Right lobe of liver (tissue), 6 donors: ENCODE measurements at regions not wholly inside any gene's neighbourhood (a gene's known extent, or its start where the extent isn't known, plus 50 kb on each side); places are given as distances from the start of the nearest gene placed in this dataset.

Experiments
- ATAC-seq, 4 donors: fragments of 200-7000 bp; cut with Tn5 transposase; one replicate each; pipeline ENCODE4 v1.9.1; 2020; ENCODE audit warnings: mild to moderate bottlenecking in 4 of 4, moderate library complexity in 4 of 4
- DNase-seq, 3 donors: peaks; one replicate each; pipeline ENCODE4 v3.0.0-alpha.2; 2020
- H3K27ac ChIP-seq, 3 donors: fragments of 200-600 bp; one replicate each; pipeline ENCODE4 v1.8.0; 2022
- H3K27me3 ChIP-seq, 2 donors: fragments of 200-600 bp; one replicate each; pipeline ENCODE4 v1.8.0; 2022
- H3K36me3 ChIP-seq, 4 donors: fragments of 200-600 bp; sonication (generic) in 1 of 4; one replicate each; pipeline versions ENCODE4 v1.5.1 to v1.8.0; 2017 to 2022; ENCODE audit warnings: control low read depth in 1 of 4
- H3K4me1 ChIP-seq, 4 donors: fragments of 200-600 bp; sonication (generic) in 1 of 4; one replicate each; pipeline versions ENCODE4 v1.5.1 to v1.8.0; 2017 to 2022; ENCODE audit warnings: control low read depth in 1 of 4
- H3K4me3 ChIP-seq, 3 donors: fragments of 200-600 bp; one replicate each; pipeline ENCODE4 v1.8.0; 2022
- H3K9me3 ChIP-seq, 4 donors: fragments of 200-600 bp; sonication (generic) in 1 of 4; one replicate each; pipeline versions ENCODE4 v1.5.1 to v1.8.0; 2017 to 2022; ENCODE audit warnings: control low read depth in 1 of 4
- POLR2A ChIP-seq: fragments of 450-650 bp; IDR thresholded peaks from one replicate; pipeline ENCODE4 v1.6.1; 2017; ENCODE audit warnings: antibody characterized with exemption, mild to moderate bottlenecking
- WGBS: methylation state at CpG from one replicate; pipeline ENCODE4 v1.1.6; 2018; ENCODE audit warnings: low coverage, low lambda C conversion rate; ENCODE audit not compliant: insufficient coverage; ENCODE audit errors: missing lambda C conversion rate; 5-methylcytosine and 5-hydroxymethylcytosine counted together
- intact Hi-C, 2 donors: fragments of 100-400 bp; cut with DNase I; formaldehyde crosslinking; loops; one replicate each; pipeline versions ENCODE4 v1.11.2 to v1.14.1; 2022
- TF ChIP-seq, protein P1 (sequence below), 4 donors: fragments of 200-600 bp in 3 of 4; fragments of 450-650 bp in 1 of 4; IDR thresholded peaks; one replicate each; pipeline versions ENCODE4 v1.5.1 to v1.8.0; 2016 to 2022; ENCODE audit warnings: antibody characterized with exemption in 4 of 4, mild to moderate bottlenecking in 2 of 4
- donor health status: DM: no; HTN: yes; CAD: no.
- donor health status: DM: no; HTN: no; CAD: no.
- donor health status: DM: no; HTN: no; CAD: no.
- donor health status: DM: no; HTN: yes; CAD: no.
- donor health status: DM: no; HTN: yes; CAD: no.

DNA sequence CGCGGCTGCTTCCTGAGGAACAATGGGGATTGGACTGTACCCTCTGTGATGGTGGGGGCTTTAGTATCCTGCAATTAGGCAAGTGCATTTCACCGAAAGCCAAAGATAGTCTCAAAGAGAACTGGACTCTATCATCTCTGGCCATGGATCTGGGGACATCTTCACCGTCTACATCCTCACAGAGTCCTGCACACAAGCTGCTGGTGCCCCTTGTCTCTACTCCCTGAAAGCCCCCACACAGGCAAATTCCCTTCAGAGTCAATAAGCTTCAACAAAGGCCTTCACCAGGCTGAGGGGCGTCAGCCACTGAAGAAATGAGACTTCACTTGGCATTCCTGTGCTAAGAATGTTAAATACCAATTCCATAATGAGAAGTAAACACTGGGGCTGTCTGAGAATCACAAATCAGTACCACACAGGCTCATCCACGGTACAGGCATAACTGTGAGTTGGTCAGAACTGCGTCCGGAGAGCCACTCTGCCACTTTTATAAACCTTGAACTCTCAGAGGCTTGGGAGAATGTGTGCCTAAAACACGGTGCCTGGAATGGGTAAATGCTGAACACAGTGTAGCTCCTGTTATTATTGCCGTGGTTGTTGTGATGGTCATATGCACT, 432.7 kb downstream of the ZNF521 start:
- WGBS, result 48% methylated on average over 8 of the region's 10 CpGs

DNA sequence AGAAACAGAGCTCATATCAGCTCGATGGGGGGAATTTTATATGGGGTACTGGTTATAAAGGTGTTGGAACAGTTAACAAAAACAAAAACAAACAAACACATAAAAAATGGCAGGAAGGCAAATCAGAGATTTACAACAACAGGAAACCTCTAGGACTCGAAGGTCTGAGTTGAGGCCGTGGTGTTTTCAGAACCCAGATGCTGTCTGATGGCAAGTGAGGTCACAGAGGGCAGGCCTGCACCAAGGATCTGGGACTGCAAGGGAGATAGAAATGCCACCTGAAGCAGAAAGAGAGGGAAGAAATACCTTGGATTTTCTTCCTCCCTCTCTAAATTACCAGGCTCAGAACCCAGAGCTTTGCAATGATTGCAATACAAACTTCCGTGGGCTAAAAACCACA, 429.5 kb downstream of the ZNF521 start:
- no peak for DNase-seq
- TF ChIP-seq, protein P1, sequence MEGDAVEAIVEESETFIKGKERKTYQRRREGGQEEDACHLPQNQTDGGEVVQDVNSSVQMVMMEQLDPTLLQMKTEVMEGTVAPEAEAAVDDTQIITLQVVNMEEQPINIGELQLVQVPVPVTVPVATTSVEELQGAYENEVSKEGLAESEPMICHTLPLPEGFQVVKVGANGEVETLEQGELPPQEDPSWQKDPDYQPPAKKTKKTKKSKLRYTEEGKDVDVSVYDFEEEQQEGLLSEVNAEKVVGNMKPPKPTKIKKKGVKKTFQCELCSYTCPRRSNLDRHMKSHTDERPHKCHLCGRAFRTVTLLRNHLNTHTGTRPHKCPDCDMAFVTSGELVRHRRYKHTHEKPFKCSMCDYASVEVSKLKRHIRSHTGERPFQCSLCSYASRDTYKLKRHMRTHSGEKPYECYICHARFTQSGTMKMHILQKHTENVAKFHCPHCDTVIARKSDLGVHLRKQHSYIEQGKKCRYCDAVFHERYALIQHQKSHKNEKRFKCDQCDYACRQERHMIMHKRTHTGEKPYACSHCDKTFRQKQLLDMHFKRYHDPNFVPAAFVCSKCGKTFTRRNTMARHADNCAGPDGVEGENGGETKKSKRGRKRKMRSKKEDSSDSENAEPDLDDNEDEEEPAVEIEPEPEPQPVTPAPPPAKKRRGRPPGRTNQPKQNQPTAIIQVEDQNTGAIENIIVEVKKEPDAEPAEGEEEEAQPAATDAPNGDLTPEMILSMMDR (IDR thresholded peaks at IDR 0.05), result no peak
- TF ChIP-seq POLR2A, result no peak
- Histone ChIP-seq H3K4me3 (no peak overlapping the region), H3K9me3 (no peaks in the 10 kb centered on the region), H3K27me3 (no peaks in the 10 kb centered on the region), H3K36me3 (no peaks in the 10 kb centered on the region), H3K27ac (no peak overlapping the region), H3K4me1 (no peaks in the 10 kb centered on the region)
- ATAC-seq, result no peak
- 34% methylated on average over 4 of the region's 4 CpGs for WGBS
- intact Hi-C loops, result no loop called here

More for the DNA sequence above, 432.7 kb downstream of the ZNF521 start:
- Histone ChIP-seq H3K27ac (no peak overlapping the region), H3K4me3 (no peak overlapping the region), H3K4me1 (no peaks in the 10 kb centered on the region), H3K36me3 (no peaks in the 10 kb centered on the region), H3K9me3 (no peaks in the 10 kb centered on the region), H3K27me3 (no peaks in the 10 kb centered on the region)
- ATAC-seq, result no peak
- TF ChIP-seq, protein P1 (IDR thresholded peaks at IDR 0.05), result no peak
- no peak for TF ChIP-seq POLR2A
- DNase-seq, result no peak
- intact Hi-C loops, result no loop called here

DNA sequence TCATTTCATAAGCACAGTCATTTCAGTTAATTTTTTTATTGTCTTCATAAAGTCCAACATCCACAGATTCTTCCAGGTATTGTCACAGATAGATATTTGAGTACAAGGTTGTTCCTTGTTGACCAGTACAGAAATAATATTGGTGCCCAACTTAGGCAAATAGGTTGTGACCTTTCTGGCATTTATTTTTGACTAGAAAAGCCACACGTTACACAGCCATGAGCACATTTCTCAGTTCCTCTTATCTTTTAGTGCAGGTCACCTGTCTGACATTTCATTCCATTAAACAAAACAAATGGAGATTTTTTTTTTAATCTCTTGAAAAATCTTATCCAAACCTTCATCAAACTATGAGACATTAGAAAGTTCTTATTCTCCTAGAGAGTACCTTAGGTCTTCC, 428.8 kb downstream of the ZNF521 start:
- no peak overlapping the region for H3K27ac ChIP-seq
- intact Hi-C loops, result no loop called here
- H3K36me3 ChIP-seq, result no peaks in the 10 kb centered on the region
- H3K27me3 ChIP-seq, result no peaks in the 10 kb centered on the region
- no peak for DNase-seq
- H3K4me3 ChIP-seq, result no peak overlapping the region
- H3K4me1 ChIP-seq, result no peaks in the 10 kb centered on the region
- TF ChIP-seq, protein P1 (IDR thresholded peaks at IDR 0.05), result no peak
- no peak for TF ChIP-seq POLR2A
- no peaks in the 10 kb centered on the region for H3K9me3 ChIP-seq
- no peak for ATAC-seq
- WGBS, result 9% methylated on average over 1 of the region's 1 CpG

DNA sequence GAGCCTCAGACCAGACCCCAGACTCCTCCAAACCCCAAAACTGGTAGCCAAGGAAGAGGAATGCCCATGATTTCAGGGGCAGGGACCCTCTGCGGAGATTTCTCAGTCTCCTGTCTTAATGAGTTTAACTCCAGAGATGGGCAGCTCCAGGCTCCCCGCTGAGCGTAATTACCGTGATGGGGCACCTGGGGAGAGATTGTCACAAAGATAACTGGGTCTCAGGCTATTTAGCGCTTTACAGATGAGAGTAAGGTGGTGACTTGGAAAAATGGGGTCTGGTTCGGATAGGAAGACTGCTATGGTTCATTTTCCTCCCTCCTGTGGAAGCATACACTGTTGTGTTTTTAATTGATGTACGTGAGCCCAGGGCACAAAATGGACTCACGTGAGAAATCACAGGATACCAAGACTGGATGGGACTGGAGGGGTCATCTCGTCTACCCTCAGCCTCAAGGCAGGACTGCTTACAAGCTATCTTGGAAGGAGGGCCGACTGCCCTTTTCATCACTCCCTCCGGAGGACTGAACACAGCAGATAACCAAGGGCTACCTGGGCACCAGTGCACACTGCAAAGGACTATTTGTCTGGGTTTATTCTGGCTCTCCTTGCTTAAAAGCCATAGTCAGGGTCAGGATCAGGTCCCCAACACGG, 427.8 kb downstream of the ZNF521 start:
- Histone ChIP-seq H3K27me3 (no peaks in the 10 kb centered on the region), H3K4me3 (no peak overlapping the region), H3K27ac (no peak overlapping the region), H3K36me3 (no peaks in the 10 kb centered on the region), H3K4me1 (no peaks in the 10 kb centered on the region), H3K9me3 (no peaks in the 10 kb centered on the region)
- ATAC-seq, result no peak
- intact Hi-C loops, result no loop called here
- no peak for DNase-seq
- 56% methylated on average over 9 of the region's 12 CpGs for WGBS
- TF ChIP-seq, protein P1 (IDR thresholded peaks at IDR 0.05), result no peak
- TF ChIP-seq POLR2A, result no peak
